T-helper 9 cell (primary cell): ENCODE measurements at regions not wholly inside any gene's neighbourhood (a gene's known extent, or its start where the extent isn't known, plus 50 kb on each side); places are given as distances from the start of the nearest gene placed in this dataset.

Experiments used
- DNase-seq: peaks from one replicate; pipeline ENCODE4 v3.0.0-alpha.2; 2020

- DNase-seq = no peak
These were observed 108.9 kb upstream of the BLID start for GRCh38 chr11:122224867-122225266.

- no peak for DNase-seq
These were observed 104.3 kb upstream of the BLID start for GRCh38 chr11:122220321-122220720.

DNA sequence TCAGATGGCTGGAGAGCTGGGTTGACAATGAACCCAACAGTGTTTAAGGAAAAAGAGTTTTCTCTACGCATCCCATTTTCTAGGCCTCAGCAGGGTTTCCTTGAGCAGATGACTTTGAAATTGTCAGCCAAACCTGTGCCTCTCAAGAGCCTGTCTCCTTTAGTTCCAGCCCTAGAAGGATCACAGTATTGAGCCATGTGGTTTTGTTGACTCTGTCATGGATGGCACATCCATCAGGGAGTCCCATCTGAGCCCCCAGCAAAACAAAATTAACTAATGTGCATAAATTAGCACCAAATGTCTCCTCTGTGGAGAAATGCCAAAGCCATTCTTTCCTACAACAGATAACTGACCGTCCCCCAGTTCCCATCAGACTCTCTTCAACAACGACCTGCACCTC lies 103.8 kb upstream of the BLID start:
- no peak for DNase-seq

- no peak for DNase-seq
These were observed 99.4 kb upstream of the BLID start for GRCh38 chr11:122215244-122215992.

DNA sequence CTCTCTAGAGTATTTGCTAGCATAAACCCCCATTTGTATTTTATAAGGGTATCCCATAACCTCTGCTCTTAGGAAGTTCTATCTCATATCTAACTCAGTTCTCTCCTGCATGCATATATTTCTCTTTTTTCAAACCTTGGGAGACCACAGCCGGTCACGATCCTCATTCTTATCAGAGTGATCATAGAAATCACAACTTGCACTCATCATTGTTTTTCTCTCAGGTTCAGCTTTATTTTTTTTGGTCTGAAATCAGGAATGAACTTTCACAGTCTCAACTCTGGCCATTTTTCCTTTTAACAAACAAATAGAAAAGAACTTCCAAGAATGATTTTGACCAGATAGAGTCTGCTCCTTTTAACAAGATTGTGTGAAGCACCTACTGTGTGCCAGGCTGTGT lies 98.6 kb upstream of the BLID start:
- DNase-seq = no peak

- no peak for DNase-seq
These were observed 98.1 kb upstream of the BLID start for GRCh38 chr11:122214080-122214479.

DNA sequence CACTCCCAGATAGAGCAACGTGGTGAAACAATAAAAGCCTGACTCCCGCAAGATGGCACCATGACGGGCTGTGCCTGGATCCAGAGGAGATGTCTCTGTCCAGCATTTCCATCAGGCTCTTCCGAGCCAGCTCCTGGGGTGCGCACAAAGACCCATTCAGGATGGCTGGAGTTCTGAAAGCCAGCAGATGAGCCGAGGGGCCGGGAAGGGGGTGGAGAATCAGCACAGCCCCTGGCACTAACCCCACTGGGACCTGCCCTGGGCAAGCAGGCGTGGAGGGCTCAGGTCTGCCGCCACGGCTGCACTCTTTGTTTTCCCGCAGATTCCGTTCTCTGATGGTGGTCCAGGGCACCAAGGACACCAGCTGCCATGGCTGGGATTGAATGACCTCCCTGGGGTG lies 97.2 kb upstream of the BLID start:
- no peak for DNase-seq

GRCh38 chr11:122210367-122210997 lies 94.5 kb upstream of the BLID start:
- no peak for DNase-seq

DNA sequence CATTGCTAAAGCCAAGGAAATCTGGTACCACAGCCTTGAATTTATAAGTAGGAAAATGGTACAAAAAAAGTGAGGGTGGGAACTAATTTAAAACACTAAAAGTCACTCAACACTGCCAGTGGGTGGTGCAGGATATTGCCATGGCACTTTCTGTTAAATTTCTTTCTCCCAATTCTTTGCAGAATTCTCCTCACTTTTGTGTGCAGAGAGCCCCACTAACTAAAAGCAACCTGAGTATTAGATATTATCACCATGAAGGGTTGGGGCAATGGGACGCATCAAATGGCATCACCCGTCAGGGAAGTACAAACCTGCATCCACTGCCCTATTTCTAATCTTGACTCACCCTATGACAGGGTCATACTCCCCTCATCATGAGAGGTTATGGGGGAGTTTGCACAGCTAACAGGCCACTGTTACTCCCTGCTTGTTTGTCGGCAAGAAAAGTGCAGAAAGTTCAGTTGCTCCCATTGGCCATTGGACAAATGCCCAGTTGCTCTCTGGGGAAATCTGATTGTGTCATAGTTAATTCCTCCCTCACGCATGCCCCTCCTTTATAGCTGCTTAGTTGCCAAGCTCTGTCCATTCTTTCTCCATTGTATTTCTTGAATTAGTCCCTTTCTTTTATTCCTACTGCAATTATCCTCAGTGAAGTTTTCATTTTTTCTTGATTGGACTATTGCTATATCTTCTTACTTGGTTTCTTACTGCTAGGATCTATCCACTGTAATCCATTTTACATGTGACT lies 93.8 kb upstream of the BLID start:
- DNase-seq = no peak

- no peak for DNase-seq
These were observed 92.1 kb upstream of the BLID start for GRCh38 chr11:122207921-122208764.

GRCh38 chr11:122207505-122207904 lies 91.5 kb upstream of the BLID start:
- no peak for DNase-seq

DNA sequence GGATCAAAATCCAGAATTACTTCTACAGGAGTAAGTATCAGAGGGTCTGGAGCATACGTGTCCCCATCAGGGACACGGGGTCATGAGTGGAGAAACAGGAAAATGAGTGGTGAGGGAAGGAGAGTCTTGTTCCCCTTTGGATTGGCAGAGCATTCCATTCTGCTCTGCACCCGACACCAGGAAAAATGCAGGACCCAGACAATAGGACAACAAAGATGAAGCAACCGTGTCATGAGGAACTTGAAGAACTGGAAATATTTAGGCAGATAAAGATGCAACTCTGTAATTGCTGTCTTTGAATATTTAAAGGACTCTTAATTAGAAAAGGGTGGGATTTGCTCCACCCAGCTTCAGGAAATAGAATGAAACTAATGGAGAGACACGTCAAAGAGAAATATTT lies 89.0 kb upstream of the BLID start:
- no peak for DNase-seq

GRCh38 chr11:122204206-122204605 lies 88.2 kb upstream of the BLID start:
- no peak for DNase-seq

GRCh38 chr11:122202951-122203456 lies 87.0 kb upstream of the BLID start:
- no peak for DNase-seq

DNA sequence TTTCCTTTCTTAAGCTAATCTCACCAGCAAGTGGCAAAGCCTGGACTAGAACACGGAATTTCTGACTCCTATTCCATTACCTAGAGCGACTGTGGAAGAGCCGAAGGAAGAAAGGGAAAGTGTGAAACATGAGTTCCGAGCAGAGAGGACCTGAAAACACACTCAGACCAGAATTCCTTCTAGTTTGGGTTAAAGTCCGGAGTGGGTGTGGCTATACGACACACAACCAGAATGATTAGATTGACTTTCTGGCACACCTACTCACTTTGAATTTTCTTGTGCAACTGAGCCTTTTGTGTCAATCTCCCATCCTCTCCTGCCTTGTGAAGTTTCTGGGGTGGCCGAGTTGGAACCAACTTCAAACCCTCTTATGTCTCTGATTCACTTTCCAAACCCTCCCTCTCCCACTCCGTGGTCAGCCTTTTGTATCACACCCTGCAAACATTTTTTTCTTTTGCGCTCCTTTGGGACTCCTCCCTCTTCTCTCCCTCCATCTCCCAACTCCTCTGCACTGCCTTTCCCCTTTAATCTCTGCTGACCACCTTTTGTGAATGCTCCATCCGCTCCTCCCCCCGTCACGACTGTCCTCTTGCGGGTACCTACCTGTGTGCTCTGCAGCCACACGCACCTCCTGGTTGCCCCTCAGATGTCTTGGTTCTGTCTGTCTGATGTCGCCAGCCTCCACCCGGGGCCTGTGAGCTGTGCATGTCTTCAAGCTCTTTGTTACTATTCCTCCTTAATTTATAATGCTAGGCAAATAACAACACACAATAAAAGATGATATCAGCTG lies 86.3 kb upstream of the BLID start:
- DNase-seq = no peak

DNA sequence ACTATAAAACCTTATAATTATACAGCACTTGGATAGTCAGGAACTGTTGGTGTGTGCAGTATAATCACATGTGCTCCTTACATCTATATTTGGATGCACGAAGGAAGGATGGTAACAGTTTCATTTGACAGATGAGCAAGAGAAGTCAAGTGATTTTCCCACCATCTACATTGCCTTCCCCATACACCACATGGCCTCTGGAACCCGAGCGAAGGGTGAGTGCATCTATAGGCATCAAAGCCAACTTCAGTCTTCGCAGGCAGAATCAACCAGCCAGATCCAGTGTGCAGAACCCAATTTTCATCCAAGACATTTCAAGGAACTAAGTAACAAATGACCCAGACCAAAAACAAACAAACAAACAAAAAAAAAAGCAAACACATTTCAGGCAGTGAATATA lies 85.1 kb upstream of the BLID start:
- DNase-seq = no peak

DNA sequence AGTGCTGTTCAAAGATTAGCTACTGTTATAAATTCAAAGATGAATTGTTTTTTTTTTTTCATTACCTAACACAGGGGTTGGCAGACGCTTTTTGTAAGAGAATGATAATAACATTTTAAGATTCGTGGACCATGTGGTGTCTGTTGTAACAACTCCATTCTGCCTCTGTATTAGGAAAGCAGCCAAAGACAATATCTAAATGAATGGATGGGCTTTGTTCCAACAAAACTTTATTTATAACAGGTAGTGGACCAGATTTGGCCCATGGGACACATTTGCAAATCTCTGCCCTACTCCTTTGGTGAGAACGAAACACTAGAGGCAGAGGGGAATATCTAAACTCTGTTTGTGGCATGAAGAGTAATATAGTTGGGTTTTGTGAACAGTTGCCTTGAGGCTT lies 83.6 kb upstream of the BLID start:
- DNase-seq = no peak

DNA sequence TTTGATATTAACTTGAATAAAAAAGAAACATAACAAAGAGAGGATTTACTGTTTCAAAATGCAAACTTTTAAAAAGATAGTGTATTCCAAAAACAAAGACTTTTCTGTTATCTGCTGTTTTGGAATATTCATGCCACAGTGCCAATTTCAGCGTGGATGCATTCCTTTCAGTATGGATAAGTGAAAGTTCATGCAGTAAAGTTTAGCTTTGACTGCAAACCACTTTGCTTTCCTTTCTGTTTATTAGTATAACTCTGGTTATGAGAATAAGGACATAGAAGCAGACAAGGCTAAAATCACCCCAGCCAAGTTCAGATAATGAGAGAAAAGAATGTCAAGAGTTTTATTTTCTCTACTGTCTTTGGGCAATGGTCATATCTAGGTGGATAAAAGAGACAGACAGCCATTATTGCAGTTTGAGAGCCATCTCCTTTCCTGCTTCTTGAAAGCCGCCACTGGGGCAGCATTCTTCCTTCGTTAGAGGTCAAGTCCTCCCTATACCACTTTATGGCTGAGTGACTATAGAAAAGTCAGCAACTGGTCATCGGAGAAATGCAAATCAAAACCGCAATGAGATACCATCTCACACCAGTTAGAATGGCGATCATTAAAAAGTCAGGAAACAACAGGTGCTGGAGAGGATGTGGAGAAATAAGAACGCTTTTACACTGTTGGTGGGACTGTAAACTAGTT lies 82.4 kb upstream of the BLID start:
- DNase-seq = no peak

- DNase-seq = no peak
These were observed 81.3 kb upstream of the BLID start for GRCh38 chr11:122197066-122197987.

DNA sequence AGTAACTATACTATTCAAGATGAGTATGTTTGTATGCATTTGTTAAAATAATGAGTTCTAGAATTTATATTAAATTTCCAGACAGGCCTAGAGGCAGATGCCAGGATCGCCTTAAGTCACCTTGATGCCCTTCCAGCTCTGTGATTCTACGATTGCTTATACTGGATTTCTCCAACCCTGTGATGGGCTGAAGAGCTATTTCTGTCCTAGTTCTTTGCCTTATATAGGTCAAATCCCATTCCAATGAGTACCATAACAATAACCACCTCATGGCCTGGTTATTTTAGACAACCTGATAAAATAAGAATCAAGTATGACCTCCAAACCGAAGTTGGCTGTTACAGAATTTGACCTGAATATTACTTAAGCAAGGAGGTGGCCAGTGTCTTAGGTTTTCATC lies 79.8 kb upstream of the BLID start:
- DNase-seq = no peak
